ENCODE measurements at regions not wholly inside any gene's neighbourhood (a gene's known extent, or its start where the extent isn't known, plus 50 kb on each side); places are given as distances from the start of the nearest gene placed in this dataset.

DNA sequence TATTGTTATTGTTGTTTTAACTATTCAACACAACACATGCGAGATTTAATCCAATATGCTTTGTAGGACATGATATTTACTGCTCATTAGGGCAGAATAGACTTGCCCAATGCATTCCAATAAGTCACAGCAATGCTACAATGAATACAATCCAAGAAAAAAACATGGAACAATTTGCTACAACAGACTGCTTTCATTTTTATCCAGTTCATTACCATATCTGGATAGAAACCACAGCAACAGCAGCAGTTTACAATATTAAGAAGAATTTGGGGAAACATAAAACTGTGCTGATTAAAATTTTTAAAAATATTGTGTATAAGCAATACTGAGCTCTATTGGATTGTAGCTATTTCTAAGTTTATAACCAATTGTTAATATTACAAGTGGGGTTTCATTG, 833.0 kb downstream of the DIAPH3 start:
- no peak for DNase-seq

DNA sequence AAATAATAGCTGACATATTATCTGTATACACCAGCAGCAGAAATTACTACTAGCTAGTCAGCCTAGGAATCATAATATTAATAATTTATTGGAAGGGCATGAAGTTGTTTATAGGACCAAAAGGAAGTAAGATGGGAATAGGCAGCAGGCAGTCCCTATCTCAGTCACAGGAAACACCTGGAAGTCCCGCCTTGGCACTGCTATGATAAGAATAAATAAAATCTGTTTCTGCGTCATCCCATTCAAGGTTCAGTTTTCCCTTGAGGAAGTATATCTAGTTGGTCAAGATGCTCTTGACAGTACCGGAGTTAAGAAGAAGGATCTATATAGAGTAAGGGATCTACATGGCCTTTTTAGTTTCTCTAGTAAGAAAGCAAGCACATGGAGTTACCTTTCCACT, 830.8 kb downstream of the DIAPH3 start:
- no peak for DNase-seq

DNA sequence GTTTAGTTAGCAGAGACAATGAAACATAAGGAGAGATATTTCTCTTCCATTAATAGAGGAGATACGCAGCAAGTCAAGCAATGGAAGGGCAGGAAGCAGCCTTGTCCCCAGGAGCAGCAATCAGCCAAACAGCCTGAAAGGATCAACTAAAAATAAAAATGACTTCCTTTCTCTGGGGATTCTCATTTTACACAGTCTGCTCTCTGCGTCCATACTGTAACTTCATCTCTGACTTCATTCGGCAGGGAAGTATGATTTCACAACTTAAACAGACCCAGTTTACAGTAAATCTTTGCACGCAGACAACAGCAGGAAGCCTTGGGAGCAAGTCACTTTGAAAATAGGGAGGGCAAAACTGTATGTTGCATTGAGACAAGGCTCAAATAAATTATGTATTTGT, 826.7 kb downstream of the DIAPH3 start:
- no peak for DNase-seq

DNA sequence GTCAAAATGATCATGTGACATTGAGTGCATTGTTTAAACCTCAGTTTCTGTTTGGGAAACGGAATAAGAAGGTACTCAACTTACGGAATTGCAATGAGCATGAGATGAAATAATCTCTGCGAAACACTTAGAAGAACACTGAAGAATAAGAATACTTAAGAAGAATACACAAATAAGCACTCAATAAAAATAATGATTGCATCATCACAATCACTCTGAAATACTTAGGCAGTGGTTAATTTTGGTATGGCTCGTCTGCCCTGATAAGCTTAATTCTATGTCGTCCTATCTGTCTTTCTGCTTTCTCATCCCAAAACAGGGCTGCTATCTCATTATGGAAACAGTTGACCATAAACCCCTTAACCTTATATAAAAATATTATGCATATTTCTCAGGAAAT, 823.6 kb downstream of the DIAPH3 start:
- no peak for DNase-seq

DNA sequence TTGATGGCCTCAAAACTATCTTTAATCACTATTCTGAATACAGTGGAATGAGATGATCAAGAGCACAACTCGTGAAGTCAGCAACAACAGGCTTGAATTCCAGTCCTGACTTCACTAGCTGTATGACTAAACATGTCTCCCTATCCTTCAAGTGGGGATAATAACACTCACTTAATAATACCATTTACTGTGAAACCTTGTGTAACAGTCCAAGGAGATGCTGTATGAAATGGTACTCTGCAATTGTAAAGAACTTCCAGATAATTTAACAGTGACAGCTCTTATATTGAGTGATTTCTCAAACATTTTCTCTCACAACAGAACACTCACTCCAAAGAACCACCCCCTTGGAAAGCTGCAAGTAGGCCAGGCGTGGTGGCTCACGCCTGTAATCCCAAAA, 823.1 kb downstream of the DIAPH3 start:
- no peak for DNase-seq

DNA sequence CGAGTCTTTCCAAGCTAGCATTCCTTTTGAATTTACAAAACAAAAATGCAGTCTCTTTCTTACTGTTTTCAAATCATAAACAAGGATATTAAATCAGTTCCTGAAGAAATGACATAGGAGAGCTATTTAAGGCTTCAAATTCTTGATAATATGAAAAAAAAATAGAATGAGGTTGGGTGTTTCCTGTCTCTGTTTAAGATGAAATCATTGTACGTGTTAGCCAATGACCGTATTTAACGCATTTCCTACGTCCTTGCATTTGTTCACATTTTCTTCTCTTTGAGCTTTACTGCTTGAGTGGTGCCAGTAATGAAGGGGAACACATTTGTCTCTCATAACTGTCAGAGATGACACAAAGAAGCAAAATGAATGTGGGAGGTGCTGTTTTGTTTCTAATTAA, 821.3 kb downstream of the DIAPH3 start:
- no peak for DNase-seq

DNA sequence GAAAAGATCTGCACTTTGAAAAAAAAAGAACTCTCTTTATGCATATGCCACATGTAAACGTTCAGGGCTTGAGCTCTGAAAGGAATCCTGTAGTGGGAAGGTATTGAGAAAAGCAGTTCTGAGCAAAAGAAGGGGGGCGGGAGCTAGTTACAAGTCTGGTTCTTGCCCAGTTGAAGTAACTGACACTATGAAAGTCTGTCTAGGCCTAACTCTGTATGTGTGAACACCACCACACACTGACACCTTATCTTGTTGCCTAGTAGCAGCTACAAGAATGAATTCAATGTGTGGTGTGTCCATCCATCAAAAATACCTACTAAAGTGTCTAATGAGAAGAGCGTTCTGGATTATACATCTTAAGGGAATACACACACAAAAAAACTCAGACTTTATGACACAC, 820.6 kb downstream of the DIAPH3 start:
- no peak for DNase-seq

DNA sequence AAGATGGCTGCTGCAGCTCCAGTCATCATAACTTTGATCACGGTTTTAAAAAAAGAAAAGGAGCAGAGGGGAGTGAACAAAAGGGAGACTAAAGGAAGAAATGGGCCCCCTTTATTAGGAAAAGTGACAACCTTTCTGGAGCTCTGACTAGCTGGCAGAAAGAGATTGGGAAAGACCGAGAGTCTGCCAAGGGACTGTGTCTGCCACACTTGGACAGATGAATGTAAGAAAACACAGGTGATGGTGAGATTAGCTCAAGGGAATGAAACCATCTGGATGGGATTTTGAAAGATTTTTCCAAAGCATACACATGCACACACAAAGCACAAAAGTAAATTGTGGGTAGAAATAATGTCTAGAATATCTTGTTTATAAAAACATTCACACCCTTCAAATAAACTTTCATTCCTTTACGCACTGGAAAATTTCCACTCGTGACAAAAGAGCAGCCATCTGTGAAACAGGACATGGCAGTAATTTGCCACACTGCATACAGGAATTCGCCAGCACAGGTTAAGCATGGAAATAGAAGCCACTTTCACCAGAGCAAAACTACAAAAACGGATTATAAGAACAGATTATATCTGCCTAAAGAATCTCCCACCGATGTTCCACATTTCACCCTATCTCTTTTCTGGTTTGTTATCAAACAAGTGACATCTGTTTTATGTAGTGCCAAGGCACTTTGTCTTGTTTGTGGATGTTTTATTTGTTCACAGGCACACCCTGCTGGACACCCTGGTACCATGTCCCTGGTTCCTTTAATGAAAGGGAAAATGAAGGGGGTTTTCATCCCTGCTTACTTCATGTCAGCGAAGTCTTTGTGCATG, 819.5 kb downstream of the DIAPH3 start:
- no peak for DNase-seq

DNA sequence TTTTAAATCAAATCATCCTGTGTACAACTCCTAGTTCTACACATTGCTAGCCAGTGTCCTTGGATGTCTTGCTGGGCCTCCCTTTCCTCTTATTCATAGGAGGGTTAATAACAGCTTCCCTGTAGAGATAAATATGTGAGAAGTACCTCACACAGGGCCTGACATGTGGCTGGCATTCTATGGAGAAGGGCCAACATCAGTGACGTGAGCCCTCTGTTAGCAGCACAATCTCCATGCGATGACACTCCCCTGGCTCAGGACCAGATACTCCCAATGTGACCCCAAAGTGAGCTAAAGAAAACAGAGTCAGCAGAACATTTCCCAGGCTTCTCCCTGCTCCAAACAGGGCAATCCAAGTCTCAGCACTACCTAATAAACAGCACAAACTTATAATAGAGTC, 818.4 kb downstream of the DIAPH3 start:
- peak; percentile 22 for DNase-seq

DNA sequence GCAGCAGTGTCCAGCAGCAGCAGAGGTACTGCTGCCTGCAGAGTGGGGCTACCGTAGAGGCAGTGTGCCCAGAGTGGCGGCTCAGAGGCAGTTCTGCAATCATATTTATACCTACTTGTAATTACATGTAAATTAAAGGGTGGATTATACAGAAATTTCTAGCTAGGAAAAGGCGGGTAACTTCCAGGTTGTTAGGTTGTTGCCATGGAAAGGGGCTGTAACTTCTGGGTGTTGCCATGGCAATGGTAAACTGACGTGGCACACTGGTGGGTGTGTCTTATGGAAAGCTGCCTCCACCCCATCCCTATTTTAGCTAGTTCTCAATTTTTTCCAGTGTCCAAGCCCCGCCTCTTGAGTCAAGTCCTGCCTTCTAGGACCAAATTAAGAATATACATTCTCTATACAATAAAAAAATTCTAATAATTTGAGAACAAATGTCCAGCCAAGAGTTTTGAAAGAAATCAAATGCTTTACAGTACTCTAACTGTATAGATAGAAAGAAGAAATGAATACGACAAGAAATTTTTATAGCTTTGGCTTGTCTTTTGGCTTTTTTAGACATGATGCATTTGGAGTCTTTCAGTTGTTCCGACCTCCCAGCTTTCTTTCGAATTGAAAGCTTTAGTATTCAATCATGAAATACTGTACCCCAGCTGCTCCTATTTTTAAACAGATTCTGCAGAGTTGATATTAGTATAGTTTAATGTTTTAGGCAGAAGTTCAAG, 816.6 kb downstream of the DIAPH3 start:
- DNase-seq = no peak

DNA sequence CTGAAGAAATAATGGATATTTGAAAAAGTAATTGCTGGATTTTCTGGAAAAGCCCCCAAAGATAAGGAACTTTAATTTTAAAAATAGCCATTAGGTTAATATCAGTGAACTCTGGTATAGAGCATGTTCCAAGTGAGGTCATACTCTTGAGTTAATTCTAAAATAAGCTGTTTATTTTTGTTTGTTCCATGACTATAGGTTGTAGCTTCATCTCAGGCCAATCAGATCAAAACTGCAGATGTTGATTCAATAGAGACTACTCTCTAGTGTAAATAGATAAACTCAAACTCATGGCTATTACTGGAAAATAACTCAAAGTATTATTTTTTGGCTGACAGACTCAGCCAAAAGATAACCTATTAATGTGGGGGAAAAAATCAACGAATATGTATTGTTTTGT, 815.1 kb downstream of the DIAPH3 start:
- DNase-seq = no peak

DNA sequence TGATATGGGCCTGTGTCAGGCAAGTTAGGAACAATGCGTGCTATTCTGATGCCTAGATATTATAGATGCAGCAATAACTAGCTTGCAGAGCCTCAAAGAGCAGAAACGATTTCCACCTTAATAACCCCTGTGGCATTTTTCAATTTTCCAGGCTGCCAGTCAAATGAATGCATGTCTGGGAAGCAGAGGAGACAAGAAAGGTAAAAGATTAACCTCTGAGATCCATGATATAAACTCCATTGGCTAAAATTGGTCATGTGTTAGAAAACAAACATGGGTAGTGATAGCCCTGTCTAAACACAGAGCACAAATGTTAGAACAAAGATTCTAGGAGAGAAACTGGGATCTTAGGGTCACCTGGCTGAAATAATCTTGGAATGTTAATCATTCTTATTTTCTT, 811.1 kb downstream of the DIAPH3 start:
- no peak for DNase-seq

DNA sequence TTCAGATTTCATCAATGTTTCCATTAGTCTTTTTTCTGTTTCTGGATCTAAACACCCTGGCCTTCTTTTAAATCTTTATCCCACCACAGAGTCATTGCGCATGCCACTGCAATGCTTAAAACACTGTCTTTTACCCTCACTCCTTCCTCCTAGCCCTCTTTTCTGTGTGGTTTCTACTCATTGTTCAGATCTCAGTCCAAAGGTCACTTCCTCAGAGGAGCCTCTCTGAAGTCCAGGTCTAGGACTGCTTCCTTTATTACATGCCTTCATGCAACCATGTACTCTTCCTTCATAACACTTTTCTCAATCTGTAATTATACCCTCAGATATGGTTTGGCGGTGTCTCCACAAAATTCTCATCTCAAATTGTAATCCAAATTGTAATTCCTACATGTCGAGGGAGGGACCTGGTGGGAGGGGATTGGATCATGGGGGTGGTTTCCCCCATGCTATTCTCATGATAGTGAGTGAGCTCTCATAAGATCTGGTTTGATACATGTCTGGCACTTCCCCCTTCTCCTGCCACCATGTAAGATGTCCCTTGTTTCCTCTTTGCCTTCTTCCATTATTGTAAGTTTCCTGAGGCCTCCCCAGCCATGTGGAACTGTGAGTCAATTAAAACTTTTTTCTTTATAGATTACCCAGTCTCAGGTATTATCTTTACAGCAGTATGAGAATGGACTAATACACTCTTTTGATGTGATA, 808.9 kb downstream of the DIAPH3 start:
- no peak for DNase-seq

DNA sequence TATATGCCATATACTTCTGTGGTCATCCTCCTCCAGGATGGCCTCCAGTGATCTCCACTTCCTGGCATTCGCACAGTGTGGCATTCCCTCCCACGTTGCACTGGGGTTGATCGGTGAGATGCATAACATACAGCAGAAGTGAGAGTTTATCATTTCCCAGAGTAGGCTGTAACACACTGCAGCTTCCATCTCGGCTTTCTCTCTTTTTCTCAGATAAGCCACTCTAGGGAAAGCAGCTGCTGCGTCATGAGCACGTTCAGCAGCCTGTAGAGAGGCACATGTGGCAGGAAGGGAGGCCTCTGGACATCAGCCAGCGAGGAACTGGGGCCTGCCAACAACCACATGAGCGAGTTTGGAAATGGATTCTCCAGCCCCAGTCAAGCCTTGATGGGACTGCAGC, 807.1 kb downstream of the DIAPH3 start:
- no peak for DNase-seq

DNA sequence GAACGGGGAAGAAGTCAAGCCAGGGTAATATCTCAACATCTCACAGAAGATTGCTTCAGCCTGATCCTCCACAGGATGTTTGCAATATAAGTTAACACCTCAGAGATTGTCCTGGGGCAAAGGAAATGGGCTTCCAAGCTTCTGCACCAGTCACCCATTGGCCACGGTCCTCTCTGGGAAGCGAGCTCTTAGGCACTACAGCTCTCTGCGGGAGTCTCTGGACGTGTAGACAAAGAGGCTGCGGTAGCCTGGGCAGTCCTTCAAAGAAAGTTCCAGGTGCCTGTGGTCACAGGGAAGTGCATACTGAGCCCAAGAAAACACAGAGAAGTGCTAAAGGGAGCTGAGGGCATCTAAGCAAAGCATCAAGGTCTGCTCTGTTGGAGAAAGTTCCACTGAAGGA, 805.7 kb downstream of the DIAPH3 start:
- no peak for DNase-seq

DNA sequence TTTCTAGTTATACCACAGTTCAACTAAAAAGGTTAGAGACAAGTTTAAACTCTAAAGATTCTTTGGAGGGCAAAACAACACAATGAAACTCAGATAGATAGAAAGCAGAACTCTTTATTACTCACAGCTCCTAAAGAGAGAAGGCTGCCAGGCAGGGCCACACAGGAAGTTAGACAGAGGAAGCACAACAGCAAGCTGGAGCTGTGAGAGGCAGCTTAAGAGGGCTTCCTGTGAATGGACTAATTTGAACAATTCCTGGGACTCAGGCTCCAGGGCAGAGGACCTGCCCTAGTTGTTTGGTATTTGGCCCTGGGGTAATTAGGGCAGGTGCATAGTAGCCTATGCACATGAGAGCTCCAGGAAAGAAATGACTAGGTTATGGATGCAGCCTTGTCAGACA, 803.6 kb downstream of the DIAPH3 start:
- no peak for DNase-seq

DNA sequence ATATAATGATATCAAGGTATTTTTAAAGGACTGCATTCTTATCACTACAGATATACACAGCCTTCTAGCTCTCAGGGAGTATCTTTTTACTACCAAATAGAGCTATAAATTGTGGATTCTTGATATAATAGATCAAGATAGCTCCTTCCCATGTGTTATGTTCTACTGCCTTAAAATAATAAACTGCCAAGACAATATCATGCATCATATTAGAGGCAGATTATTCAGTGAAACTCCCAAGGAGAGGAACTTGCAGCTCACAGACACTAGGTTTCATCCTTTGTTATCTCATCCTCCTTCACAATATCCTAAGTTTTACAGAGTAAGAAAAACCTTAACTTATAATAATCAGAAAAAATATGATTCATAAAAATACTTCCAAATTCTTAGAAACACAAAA, 802.8 kb downstream of the DIAPH3 start:
- no peak for DNase-seq

DNA sequence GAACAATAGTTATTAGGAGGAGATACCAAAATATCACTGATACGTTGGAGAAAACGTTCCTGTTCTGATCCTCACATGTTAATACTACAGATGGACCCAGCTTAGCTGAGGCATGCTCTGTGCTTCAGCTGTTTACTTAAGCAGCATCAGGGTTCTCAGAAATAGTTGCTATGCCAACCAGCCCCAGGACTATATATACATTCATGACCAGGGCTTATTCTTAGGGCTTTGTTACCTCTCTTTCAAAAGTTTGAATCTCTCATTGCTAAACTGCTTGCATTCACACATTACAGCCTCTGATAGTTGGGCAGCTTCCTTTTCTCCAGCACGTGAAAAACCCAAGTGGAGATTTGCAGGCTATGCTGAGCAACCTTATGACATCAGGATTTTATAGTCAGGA, 800.4 kb downstream of the DIAPH3 start:
- DNase-seq = peak; percentile 26

DNA sequence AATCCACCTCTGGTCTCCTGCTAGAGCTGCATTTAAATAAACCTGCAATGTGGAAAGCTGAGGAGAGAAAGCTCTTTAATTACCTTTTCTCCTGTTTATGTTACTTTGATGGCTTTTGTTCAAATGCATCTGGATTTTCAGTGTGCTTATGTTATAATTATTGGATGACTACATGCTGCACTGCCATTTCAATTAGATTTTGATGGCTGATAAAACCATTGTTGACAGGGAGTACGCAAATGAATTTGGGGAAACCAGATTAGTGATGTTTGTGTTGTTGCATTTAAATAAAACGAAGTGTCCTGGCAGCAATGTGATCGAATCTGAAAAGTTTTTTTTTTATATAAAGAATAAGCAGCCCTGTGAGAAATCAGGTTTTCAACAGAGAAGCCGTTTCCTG, 799.8 kb downstream of the DIAPH3 start:
- DNase-seq = no peak

DNA sequence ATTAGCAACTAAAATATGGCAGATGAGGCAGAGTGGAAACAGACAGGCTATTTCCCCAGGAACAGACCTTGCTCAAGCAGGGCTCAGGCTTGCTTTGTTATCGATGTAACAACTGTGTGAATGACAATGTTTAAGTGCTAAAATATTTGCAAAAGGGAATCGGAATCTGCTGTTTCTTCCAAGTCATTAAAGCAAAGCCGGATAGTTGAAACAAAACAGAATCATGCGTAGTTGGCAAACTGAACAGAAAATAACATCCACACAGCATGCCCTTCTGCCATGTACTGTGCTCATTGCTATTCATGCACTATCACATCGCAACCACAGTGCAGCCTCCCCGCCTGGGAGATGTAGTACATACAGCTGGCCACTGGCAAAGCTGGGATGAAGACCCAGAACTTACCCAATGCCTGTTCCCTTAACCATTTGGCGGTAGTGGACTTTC, 799.1 kb downstream of the DIAPH3 start:
- no peak for DNase-seq

DNA sequence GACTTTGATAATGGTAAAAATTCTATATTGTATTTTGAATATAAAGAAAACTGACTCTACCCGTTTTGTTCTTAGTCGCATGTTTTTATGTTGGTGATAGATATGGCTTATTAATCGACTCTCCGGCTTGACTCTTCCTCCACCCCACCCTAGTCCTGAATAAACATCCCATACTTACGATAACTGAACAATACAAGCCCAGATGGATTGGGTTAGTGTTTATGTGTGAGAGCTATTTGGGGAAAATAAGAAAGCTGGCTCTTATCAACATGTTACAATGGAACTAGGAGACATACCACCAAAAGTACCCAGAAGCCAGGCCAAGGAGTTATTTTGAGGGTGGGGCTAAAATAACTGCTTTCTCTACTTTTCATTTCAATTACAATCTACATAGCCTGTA, 796.3 kb downstream of the DIAPH3 start:
- DNase-seq = no peak

DNA sequence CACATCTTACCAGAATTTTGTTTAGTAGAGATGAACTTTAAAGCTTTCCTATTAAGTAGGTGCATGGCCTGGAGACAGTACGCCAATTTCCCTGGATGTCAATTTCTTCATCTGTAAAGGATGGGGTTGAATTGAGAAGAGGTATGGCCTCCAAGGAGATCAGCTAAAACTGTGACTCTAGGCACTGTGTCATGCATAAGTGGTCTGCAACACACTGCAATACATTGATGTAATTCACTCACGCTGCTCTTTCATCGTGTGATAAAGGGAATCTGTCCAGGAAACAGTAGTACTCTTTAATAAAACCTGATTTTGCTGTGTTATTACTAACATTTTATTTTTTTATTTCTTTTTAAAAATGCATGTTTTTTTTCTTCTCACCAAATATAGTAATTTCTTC, 795.8 kb downstream of the DIAPH3 start:
- DNase-seq = no peak

DNA sequence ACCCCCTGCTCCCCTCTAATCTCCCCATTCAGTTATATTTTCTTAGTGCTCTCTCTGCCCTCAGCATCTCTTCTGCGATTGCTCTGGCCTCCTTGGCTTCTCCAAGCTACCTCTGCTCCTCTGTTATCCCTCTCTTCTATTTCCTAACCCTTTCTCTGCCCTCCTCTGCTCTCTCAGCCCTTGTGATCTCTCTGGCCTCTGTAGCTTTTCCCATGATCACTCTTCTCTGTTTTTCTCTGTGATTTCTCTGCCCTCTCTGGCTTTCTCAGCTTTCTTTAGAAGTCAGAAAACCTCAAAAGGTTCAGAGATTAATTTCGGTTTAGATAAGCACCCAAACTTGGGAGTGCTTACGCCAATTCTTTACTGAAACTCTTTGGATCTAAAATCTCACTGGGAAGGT, 795.0 kb downstream of the DIAPH3 start:
- no peak for DNase-seq

DNA sequence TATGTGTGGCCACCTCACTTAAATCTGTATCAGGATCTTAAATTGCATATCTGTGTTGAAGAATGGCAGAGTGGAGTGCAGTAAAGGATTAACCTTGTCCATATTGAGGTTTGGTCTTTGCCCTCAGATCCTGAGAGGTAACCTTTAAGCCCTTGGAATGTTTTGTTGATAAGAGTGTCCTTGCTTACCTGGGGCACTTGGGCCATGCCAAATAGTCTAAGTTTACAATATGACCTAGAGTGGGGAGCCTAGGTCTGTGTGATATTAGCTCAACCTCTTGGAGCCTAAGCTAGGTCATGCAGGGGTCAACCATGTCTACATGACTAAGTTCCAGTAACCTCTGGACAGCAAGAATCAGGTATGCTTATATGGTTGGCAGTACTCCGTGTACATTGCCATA, 792.5 kb downstream of the DIAPH3 start:
- no peak for DNase-seq

All from NCI-H146 (cell line).